ENCODE measurements at regions not wholly inside any gene's neighbourhood (a gene's known extent, or its start where the extent isn't known, plus 50 kb on each side); places are given as distances from the start of the nearest gene placed in this dataset.

DNA sequence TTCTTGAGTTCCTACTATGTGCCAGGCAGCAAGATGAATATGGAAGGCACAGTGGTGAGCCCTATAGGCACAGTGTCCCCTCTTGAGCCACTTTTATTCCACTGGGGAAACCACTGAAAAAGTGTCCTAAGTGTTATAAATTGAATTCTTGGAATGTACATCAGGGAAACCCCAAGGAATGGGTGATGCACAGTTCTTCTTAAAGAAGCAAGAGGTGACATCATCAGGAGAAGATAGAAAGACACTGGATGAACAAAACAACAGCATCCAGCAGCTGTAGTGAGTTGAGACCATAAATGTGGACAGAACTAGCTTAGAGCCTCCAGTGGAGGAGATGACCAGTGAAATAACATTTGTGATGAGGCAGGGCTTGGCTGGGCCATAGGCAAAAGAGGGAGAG lies 199.2 kb upstream of the ANKRD55 start:
- H3K4me1 ChIP-seq (replicated peaks): no peaks in the 10 kb centered on the region
- H3K27ac ChIP-seq: no peak overlapping the region
- no peaks in the 10 kb centered on the region for H3K9me3 ChIP-seq
- H3K4me3 ChIP-seq: no peak overlapping the region
- no peak for DNase-seq (ENCODE audit: low spot score)
- no peaks in the 10 kb centered on the region for H3K36me3 ChIP-seq
- intact Hi-C loops (cut with DNase I): no loop called here
- TF ChIP-seq POLR2AphosphoS5 (IDR thresholded peaks at IDR 0.05): no peak
- TF ChIP-seq, protein P1, sequence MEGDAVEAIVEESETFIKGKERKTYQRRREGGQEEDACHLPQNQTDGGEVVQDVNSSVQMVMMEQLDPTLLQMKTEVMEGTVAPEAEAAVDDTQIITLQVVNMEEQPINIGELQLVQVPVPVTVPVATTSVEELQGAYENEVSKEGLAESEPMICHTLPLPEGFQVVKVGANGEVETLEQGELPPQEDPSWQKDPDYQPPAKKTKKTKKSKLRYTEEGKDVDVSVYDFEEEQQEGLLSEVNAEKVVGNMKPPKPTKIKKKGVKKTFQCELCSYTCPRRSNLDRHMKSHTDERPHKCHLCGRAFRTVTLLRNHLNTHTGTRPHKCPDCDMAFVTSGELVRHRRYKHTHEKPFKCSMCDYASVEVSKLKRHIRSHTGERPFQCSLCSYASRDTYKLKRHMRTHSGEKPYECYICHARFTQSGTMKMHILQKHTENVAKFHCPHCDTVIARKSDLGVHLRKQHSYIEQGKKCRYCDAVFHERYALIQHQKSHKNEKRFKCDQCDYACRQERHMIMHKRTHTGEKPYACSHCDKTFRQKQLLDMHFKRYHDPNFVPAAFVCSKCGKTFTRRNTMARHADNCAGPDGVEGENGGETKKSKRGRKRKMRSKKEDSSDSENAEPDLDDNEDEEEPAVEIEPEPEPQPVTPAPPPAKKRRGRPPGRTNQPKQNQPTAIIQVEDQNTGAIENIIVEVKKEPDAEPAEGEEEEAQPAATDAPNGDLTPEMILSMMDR (IDR thresholded peaks at IDR 0.05): no peak
- no peak for TF ChIP-seq POLR2A (IDR thresholded peaks at IDR 0.05)
- H3K27me3 ChIP-seq (replicated peaks; ENCODE audit: insufficient read depth): no peaks in the 10 kb centered on the region

DNA sequence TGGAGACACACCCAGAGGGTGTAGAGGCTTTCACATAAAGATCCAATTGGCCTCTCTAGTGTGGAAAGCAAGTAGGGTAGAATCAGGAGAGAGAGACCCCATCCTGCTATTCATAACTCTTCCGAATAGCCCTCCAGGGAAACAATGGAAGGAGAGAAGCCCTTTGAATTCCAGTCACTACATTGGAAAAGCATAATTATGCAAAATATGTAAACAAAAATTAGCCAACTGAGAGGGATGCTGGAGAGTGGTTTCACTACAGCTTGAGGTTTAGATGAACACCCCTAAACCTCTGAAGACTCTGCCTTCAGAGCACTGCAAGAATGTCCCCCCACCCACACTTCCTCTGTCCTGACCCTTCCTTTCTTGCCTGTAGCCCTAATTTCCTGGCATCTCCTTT lies 197.3 kb upstream of the ANKRD55 start:
- Histone ChIP-seq H3K9me3 (no peaks in the 10 kb centered on the region), H3K4me1 (replicated peaks) (no peaks in the 10 kb centered on the region), H3K27me3 (replicated peaks; ENCODE audit: insufficient read depth) (no peaks in the 10 kb centered on the region), H3K36me3 (no peaks in the 10 kb centered on the region), H3K4me3 (no peak overlapping the region), H3K27ac (no peak overlapping the region)
- WGBS: 100% methylated on average over 1 of the region's 1 CpG
- intact Hi-C loops (cut with DNase I): no loop called here
- TF ChIP-seq, protein P1 (IDR thresholded peaks at IDR 0.05): no peak
- TF ChIP-seq POLR2A (IDR thresholded peaks at IDR 0.05) (no peak), POLR2AphosphoS5 (IDR thresholded peaks at IDR 0.05) (no peak)
- DNase-seq (ENCODE audit: low spot score): no peak

DNA sequence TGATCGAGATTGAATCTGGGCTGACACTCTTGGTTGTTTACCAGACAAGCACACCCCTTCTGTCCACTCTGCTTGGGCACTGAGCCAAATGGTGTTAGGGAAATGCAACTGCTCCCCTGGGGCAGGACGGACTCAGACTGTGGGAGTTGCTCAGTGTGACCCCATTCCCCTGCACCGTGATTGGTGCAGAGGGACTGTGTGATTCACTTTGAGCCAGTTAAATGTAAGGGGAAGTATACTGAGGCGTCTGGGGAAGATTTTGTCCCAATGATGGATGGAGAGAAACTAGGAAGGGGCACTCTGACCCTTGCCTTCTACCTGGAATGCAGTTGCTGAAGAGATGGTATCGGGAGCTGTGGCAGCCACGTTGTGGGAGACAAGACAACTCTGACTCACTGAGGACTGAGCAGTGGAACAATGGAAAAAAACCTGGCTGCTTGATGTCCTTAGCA lies 196.0 kb upstream of the ANKRD55 start:
- no peak overlapping the region for H3K4me3 ChIP-seq
- no peaks in the 10 kb centered on the region for H3K36me3 ChIP-seq
- no peak for DNase-seq (ENCODE audit: low spot score)
- 76% methylated on average over 6 of the region's 6 CpGs for WGBS
- TF ChIP-seq POLR2AphosphoS5 (IDR thresholded peaks at IDR 0.05) (no peak), POLR2A (IDR thresholded peaks at IDR 0.05) (no peak)
- TF ChIP-seq, protein P1 (IDR thresholded peaks at IDR 0.05): no peak
- H3K9me3 ChIP-seq: no peaks in the 10 kb centered on the region
- intact Hi-C loops (cut with DNase I): no loop called here
- no peak overlapping the region for H3K27ac ChIP-seq
- H3K27me3 ChIP-seq (replicated peaks; ENCODE audit: insufficient read depth): no peaks in the 10 kb centered on the region
- no peaks in the 10 kb centered on the region for H3K4me1 ChIP-seq (replicated peaks)

DNA sequence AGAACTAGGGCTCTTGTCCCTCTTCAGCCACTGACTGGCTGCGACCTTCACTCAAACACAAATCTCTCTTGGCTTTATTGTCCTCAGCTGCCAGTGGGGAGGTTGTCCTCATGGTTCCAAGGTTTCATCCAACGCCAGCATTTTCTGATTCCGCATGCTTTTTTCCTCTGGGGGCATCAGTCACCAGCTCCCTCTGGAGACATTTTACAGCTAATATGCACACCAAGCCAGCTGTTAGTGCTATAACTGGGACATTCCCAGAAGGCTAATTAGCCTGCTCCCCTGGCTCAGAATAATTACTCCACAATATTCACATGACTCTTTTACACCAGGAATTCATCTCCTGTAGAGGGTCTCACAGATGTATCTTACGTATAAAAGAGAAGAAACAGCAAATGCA lies 193.6 kb upstream of the ANKRD55 start:
- WGBS: 94% methylated on average over 4 of the region's 4 CpGs
- intact Hi-C loops (cut with DNase I): no loop called here
- Histone ChIP-seq H3K4me3 (no peak overlapping the region), H3K27me3 (replicated peaks; ENCODE audit: insufficient read depth) (no peaks in the 10 kb centered on the region), H3K36me3 (no peaks in the 10 kb centered on the region), H3K9me3 (no peaks in the 10 kb centered on the region), H3K4me1 (replicated peaks) (peaks cover 3% of the 10 kb centered on the region), H3K27ac (no peak overlapping the region)
- no peak for TF ChIP-seq POLR2A (IDR thresholded peaks at IDR 0.05)
- DNase-seq (ENCODE audit: low spot score): no peak

DNA sequence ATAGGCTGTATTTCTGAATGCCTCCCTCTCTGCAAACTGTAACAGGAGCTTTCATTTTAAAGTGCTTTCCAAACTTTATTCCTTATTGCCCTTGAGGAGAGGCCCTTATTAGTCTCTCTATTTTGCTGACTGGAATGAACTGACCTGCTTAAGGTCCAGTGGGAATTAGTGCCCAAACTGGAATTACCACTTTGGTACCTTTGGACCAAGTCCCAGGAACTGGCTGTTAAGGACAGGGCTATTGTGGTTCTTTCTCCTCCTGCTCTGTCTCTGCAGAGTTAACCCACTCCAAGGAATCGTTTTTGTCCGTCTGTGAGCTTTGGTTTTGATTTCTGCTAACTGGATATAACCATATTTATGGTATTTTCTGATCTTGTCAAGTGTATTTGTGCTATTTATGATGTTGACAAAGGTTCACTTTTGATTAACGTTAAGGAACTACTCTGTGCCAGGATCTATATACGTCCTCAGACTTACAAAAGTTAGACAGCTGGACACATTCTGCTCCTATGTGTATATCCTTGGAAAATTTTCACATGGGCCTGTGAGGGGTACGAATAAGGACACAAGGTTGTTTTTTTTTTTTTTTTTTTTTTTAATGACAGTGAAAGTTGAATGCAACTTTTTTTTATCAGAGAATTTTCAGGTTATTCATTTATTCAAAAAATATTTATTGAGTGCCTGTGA lies 189.1 kb upstream of the ANKRD55 start:
- peaks cover 6% of the 10 kb centered on the region for H3K4me1 ChIP-seq (replicated peaks)
- TF ChIP-seq, protein P1 (IDR thresholded peaks at IDR 0.05): no peak
- TF ChIP-seq POLR2AphosphoS5 (IDR thresholded peaks at IDR 0.05): peak; percentile 93
- DNase-seq (ENCODE audit: low spot score): peak; percentile 85
- no peak overlapping the region for H3K4me3 ChIP-seq
- H3K9me3 ChIP-seq: no peaks in the 10 kb centered on the region
- intact Hi-C loops (cut with DNase I): no loop called here
- peak overlapping the region in 1 of 2 donors; percentile 23 for H3K27ac ChIP-seq
- 25% methylated on average over 5 of the region's 5 CpGs for WGBS
- no peaks in the 10 kb centered on the region for H3K27me3 ChIP-seq (replicated peaks; ENCODE audit: insufficient read depth)
- H3K36me3 ChIP-seq: no peaks in the 10 kb centered on the region

Measured in prostate gland (tissue), 2 donors.